MCF 10A (cell line): ENCODE measurements at regions not wholly inside any gene's neighbourhood (a gene's known extent, or its start where the extent isn't known, plus 50 kb on each side); places are given as distances from the start of the nearest gene placed in this dataset.

Experiments
- BruUV-seq: library from RNA; stranded (reverse); fragments of 400-500 nt; replicated peaks from 2 replicates; lab custom pipeline; 2021; lab: Mats Ljungman, UMichigan
- CTCF ChIA-PET: fragments of 300-600 bp; sonication (Branson Sonifier 250); formaldehyde crosslinking; extraction: SDS; loops from one replicate; lab custom pipeline; 2021; ENCODE audit warnings: antibody characterized with exemption, inconsistent platforms; lab: Yijun Ruan, JAX
- POLR2A ChIA-PET: fragments of 300-600, 350-650 bp; sonication (Branson Sonifier 250); formaldehyde crosslinking; extraction: SDS; loops from one replicate; lab custom pipeline; 2020; ENCODE audit warnings: antibody characterized with exemption, inconsistent platforms; lab: Yijun Ruan, JAX
- DNase-seq: peaks from one replicate; pipeline ENCODE4 v3.0.0-alpha.2; 2018; ENCODE audit not compliant: unreplicated experiment
- H3K27ac Mint-ChIP-seq: one replicate; pipeline ENCODE4 v1.8.0; 2022; ENCODE audit warnings: mild to moderate bottlenecking, low read depth, mixed read lengths; ENCODE audit not compliant: unreplicated experiment
- H3K27me3 Mint-ChIP-seq: one replicate; pipeline ENCODE4 v1.8.0; 2022; ENCODE audit warnings: mixed read lengths; ENCODE audit not compliant: insufficient read depth, unreplicated experiment
- H3K36me3 Mint-ChIP-seq: one replicate; pipeline ENCODE4 v1.8.0; 2022; ENCODE audit warnings: mild to moderate bottlenecking, moderate library complexity, mixed read lengths; ENCODE audit not compliant: insufficient read depth, unreplicated experiment
- H3K4me1 Mint-ChIP-seq: one replicate; pipeline ENCODE4 v1.8.0; 2022; ENCODE audit warnings: mixed read lengths; ENCODE audit not compliant: insufficient read depth, unreplicated experiment
- H3K4me3 Mint-ChIP-seq: one replicate; pipeline ENCODE4 v1.8.0; 2022; ENCODE audit warnings: mild to moderate bottlenecking, moderate library complexity, mixed read lengths; ENCODE audit not compliant: unreplicated experiment
- H3K9me3 Mint-ChIP-seq: one replicate; pipeline ENCODE4 v1.8.0; 2022; ENCODE audit warnings: mixed read lengths; ENCODE audit not compliant: unreplicated experiment
- intact Hi-C: fragments of 100-400 bp; cut with micrococcal nuclease; formaldehyde crosslinking; loops from 2 replicates; pipeline ENCODE4 v1.14.1; 2022
- TF ChIP-seq, protein P1 (sequence below): fragments of 200-600 bp; IDR thresholded peaks from one replicate; pipeline ENCODE4 v1.8.0; 2022; ENCODE audit warnings: antibody characterized with exemption, mild to moderate bottlenecking; ENCODE audit not compliant: unreplicated experiment

DNA sequence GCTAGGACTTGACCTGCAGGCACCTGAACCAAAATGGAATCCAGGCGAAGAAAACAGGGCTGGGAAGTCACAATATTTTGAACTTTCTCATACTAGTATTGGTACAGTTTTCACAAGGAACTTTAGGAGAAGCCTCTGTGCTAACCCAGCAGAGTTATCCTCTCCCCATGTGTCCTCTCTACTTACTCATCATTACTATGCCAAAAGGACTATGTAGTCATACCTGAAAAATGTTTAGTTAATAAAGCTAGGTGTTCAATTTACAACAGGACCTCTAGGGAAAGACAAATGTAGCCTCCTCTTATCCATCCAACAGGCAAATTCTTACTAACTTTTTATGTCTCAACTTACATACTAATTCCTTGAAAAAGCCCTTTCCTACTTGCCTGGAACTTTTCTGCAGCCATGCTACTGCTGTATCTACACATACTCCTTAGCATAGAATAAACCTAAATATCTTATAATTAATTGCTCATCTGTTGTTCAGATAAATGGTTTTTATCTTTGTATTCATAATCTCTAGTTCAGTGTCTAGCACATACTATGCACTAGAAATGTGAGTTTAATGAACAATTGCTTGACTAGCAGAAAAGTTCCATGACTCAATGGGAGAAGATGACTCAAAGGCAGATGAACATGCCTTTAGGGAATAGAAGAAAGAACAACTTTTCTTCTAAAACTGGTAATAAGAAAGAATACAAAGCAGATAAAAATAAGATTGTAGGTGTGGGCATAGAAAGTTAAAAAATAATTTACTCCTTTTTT, 215.5 kb upstream of the VEGFC start:
- Mint-ChIP-seq H3K9me3 (peaks cover 10% of the 10 kb centered on the region), H3K36me3 (no peaks in the 10 kb centered on the region), H3K27me3 (no peaks in the 10 kb centered on the region), H3K27ac (peak overlapping the region; percentile 91), H3K4me1 (peaks cover 27% of the 10 kb centered on the region), H3K4me3 (peak overlapping the region; percentile 66)
- no TSS peak for BruUV-seq
- peak; percentile 70 for DNase-seq
- intact Hi-C loops: loop anchor here (2.0 kb wide), 1 partner anchor 217 kb away; no protein-coding TSS in a partner anchor
- CTCF ChIA-PET: interaction anchor here (0.6 to 0.8 kb wide), 3 partner anchors 11 to 432 kb away, joined by 3 to 4 read pairs (median 3); no protein-coding TSS in a partner anchor
- POLR2A ChIA-PET: interaction anchor here (0.9 to 2.3 kb wide), 2 partner anchors 8 to 216 kb away, joined by 4 to 8 read pairs; partner anchors contain the start of gene VEGFC
- TF ChIP-seq, protein P1, sequence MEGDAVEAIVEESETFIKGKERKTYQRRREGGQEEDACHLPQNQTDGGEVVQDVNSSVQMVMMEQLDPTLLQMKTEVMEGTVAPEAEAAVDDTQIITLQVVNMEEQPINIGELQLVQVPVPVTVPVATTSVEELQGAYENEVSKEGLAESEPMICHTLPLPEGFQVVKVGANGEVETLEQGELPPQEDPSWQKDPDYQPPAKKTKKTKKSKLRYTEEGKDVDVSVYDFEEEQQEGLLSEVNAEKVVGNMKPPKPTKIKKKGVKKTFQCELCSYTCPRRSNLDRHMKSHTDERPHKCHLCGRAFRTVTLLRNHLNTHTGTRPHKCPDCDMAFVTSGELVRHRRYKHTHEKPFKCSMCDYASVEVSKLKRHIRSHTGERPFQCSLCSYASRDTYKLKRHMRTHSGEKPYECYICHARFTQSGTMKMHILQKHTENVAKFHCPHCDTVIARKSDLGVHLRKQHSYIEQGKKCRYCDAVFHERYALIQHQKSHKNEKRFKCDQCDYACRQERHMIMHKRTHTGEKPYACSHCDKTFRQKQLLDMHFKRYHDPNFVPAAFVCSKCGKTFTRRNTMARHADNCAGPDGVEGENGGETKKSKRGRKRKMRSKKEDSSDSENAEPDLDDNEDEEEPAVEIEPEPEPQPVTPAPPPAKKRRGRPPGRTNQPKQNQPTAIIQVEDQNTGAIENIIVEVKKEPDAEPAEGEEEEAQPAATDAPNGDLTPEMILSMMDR: no peak

DNA sequence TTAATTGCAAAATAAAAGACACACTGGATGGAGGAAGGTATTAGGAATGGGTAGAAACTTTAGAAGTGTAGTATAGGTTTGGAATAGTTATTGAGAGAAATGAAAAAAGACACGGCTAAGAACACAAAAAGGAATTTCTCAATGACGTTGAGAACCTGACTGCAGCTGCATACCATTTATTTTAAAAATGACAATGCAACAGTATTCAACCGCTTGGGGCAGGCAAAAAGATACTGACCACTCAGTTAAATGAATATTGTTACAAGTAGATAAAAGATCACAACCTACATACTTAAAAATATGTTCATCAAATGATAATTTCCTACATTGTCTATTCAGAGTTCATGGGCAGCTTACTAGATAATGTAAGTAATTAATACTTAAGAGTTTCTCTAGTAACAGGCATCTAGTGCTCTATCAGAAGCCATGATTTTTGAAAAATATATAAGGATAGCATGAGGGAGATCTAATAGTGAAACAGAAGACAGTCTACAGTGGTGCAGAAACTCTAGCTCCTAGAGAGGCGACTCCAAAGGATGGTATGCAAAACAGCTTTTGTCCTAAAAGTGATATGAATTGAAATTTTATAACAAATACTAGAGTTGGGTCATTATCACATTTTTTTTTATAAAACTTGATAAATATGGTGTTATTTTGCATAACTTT, 216.2 kb upstream of the VEGFC start:
- TF ChIP-seq, protein P1: no peak
- peak overlapping the region; percentile 91 for H3K27ac Mint-ChIP-seq
- intact Hi-C loops: loop anchor here (2.0 kb wide), 1 partner anchor 218 kb away; no protein-coding TSS in a partner anchor
- DNase-seq: peak; percentile 31
- CTCF ChIA-PET: interaction anchor here (0.5 kb wide), 1 partner anchor 223 kb away, joined by 4 read pairs; no protein-coding TSS in a partner anchor
- no TSS peak for BruUV-seq
- POLR2A ChIA-PET: interaction anchor here (0.5 to 2.3 kb wide), 3 partner anchors 7 to 217 kb away, joined by 4 to 8 read pairs (median 4); partner anchors contain the start of gene VEGFC
- peaks cover 11% of the 10 kb centered on the region for H3K9me3 Mint-ChIP-seq
- H3K4me1 Mint-ChIP-seq: peaks cover 27% of the 10 kb centered on the region
- H3K27me3 Mint-ChIP-seq: no peaks in the 10 kb centered on the region
- H3K36me3 Mint-ChIP-seq: no peaks in the 10 kb centered on the region
- H3K4me3 Mint-ChIP-seq: peak overlapping the region; percentile 66

DNA sequence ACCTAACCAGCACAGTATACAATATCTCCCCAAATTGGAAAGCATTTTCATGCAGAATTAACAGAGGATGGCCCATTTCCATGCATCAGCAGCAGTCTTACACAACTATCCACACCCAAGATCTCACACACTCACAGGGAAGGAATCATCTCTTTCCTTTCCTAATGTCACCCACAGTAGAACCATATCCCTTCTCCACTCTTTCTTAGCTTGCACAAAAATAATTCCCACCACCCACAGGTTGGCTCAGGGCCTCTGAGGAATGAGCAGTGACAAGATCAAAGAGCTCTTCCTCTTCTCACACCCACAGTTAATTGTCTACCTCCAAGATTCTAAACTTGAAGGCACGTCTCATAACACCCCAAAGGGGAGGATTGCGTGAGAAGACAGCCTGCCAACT, 217.7 kb upstream of the VEGFC start:
- peak; percentile 50 for DNase-seq
- Mint-ChIP-seq H3K27me3 (no peaks in the 10 kb centered on the region), H3K4me1 (peaks cover 27% of the 10 kb centered on the region), H3K27ac (peak overlapping the region; percentile 91), H3K9me3 (peaks cover 11% of the 10 kb centered on the region), H3K36me3 (no peaks in the 10 kb centered on the region), H3K4me3 (peak overlapping the region; percentile 66)
- ChIA-PET CTCF (interaction anchor here (0.9 kb wide), 1 partner anchor 37 kb away, joined by 5 read pairs; no protein-coding TSS in a partner anchor), POLR2A (interaction anchor here (0.5 to 1.4 kb wide), 5 partner anchors 9 to 684 kb away, joined by 3 to 4 read pairs (median 3); no protein-coding TSS in a partner anchor)
- intact Hi-C loops: no loop called here
- TF ChIP-seq, protein P1: no peak
- BruUV-seq: no TSS peak
